HEK293 (cell line): ENCODE measurements at regions not wholly inside any gene's neighbourhood (a gene's known extent, or its start where the extent isn't known, plus 50 kb on each side); places are given as distances from the start of the nearest gene placed in this dataset.

ENCODE experiments used
- CTCF ChIP-seq: fragments of 450-650 bp; formaldehyde crosslinking; IDR thresholded peaks from 2 replicates; pipeline ENCODE4 v1.5.1; 2016; ENCODE audit warnings: missing biosample characterization, missing genetic modification characterization
- PRDM2 ChIP-seq: fragments of 450-650 bp; formaldehyde crosslinking; IDR thresholded peaks from 2 replicates; pipeline ENCODE4 v1.5.1; 2016; ENCODE audit warnings: missing biosample characterization, missing genetic modification characterization, borderline replicate concordance
- REST ChIP-seq: fragments of 450-650 bp; formaldehyde crosslinking; IDR thresholded peaks from 2 replicates; pipeline ENCODE4 v1.5.1; 2016; ENCODE audit warnings: missing biosample characterization, missing genetic modification characterization
- TRIM28 ChIP-seq: IDR thresholded peaks from 2 replicates; pipeline ENCODE4 v1.6.1; 2011; ENCODE audit warnings: low read length, control low read depth, borderline replicate concordance
- YY1 ChIP-seq: fragments of 450-650 bp; formaldehyde crosslinking; IDR thresholded peaks from 2 replicates; pipeline ENCODE4 v1.5.1; 2018; ENCODE audit warnings: missing biosample characterization, missing genetic modification characterization
- ZBTB21 ChIP-seq: fragments of 450-650 bp; formaldehyde crosslinking; IDR thresholded peaks from 2 replicates; pipeline ENCODE4 v1.5.1; 2017; ENCODE audit warnings: missing biosample characterization, missing genetic modification characterization
- ZBTB48 ChIP-seq: fragments of 450-650 bp; formaldehyde crosslinking; IDR thresholded peaks from 2 replicates; pipeline ENCODE4 v1.5.1; 2016; ENCODE audit warnings: missing biosample characterization, missing genetic modification characterization
- ZEB2 ChIP-seq: fragments of 450-650 bp; formaldehyde crosslinking; IDR thresholded peaks from 2 replicates; pipeline ENCODE4 v1.5.1; 2016; ENCODE audit warnings: missing biosample characterization, missing genetic modification characterization
- ZNF138 ChIP-seq: fragments of 450-650 bp; formaldehyde crosslinking; IDR thresholded peaks from 2 replicates; pipeline ENCODE4 v1.5.1; 2016; ENCODE audit warnings: missing biosample characterization, missing genetic modification characterization, borderline replicate concordance
- ZNF350 ChIP-seq: fragments of 450-650 bp; formaldehyde crosslinking; IDR thresholded peaks from 2 replicates; pipeline ENCODE4 v1.5.0; 2017; ENCODE audit warnings: missing biosample characterization, mild to moderate bottlenecking, missing genetic modification characterization
- ZNF354C ChIP-seq: fragments of 450-650 bp; formaldehyde crosslinking; IDR thresholded peaks from 2 replicates; pipeline ENCODE4 v1.5.1; 2016; ENCODE audit warnings: missing biosample characterization, missing genetic modification characterization, low read depth, borderline replicate concordance
- ZNF621 ChIP-seq: fragments of 450-650 bp; formaldehyde crosslinking; IDR thresholded peaks from 2 replicates; pipeline ENCODE4 v1.5.1; 2017; ENCODE audit warnings: missing biosample characterization, missing genetic modification characterization
- TF ChIP-seq, protein P1 (sequence below): fragments of 450-650 bp; formaldehyde crosslinking; IDR thresholded peaks from 2 replicates; pipeline ENCODE4 v1.5.1; 2017; ENCODE audit warnings: missing biosample characterization, missing genetic modification characterization

DNA sequence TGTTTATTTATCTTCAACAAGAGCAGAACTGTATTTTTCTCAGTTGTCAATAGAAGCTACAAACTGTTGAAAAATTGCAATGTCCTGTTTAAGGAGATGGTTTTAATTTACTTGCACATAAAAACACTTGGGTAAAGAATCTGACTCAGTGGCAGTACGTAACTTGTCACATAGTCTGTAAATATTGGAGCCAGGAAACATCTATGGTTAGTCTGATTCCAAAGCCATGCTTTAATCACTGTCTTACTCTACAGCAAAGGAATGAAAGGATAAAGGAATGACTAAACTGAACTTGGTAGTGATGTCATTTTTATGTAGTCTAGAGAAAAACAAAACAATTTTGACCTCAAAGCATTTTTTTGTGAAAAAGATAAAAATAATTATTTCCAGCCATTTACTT, 537.2 kb downstream of the STIM2 start:
- no peak for TF ChIP-seq ZNF138 (tag by site-specific recombination)
- no peak for TF ChIP-seq REST (tag by site-specific recombination)
- no peak for TF ChIP-seq PRDM2
- no peak for TF ChIP-seq ZNF354C
- TF ChIP-seq ZEB2 (tag by site-specific recombination): no peak
- no peak for TF ChIP-seq YY1
- TF ChIP-seq CTCF: no peak
- no peak for TF ChIP-seq ZNF350 (tag by site-specific recombination)
- TF ChIP-seq, protein P1, sequence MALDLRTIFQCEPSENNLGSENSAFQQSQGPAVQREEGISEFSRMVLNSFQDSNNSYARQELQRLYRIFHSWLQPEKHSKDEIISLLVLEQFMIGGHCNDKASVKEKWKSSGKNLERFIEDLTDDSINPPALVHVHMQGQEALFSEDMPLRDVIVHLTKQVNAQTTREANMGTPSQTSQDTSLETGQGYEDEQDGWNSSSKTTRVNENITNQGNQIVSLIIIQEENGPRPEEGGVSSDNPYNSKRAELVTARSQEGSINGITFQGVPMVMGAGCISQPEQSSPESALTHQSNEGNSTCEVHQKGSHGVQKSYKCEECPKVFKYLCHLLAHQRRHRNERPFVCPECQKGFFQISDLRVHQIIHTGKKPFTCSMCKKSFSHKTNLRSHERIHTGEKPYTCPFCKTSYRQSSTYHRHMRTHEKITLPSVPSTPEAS (tag by site-specific recombination): no peak
- TF ChIP-seq ZBTB48 (tag by site-specific recombination): no peak
- TF ChIP-seq ZNF621: no peak
- TF ChIP-seq TRIM28: no peak
- TF ChIP-seq ZBTB21 (tag by site-specific recombination): no peak
